ENCODE measurements at regions not wholly inside any gene's neighbourhood (a gene's known extent, or its start where the extent isn't known, plus 50 kb on each side); places are given as distances from the start of the nearest gene placed in this dataset.

DNA sequence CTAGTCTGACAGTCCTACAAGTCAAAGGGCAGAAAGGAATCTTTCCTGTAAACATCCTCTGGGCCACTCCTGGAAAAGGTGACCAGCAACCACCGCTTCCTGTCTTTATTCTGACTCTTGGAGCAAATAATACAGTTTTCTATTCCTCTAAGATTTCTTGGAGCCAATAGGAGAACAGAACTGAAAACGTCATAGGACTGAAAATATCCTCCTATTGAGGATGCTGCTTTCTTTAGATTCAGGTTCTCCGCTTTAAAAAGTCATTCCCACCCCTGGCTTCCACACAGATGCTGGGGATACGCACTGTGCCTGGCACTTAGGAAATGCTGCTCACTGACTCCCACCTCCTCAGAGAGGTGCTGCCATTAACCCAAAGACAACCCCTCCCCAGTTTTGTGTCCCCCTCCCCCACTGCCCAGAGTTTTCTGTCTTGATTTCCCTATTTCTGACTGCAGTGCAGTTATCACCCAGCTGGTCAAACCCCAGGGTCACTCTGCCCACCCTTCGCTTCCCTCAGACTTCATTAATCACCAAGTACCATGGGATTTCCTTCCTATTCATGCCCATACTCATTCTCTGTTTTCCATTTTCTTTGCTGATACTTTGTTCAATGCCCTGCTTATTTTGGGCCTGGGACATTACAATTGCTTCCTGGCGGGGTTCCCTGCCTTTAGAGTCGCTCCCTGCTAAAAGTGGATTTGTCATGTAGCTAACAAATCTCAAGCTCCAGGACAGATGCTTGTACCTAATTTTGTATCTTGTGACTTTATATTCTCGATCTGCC lies 82.1 kb upstream of the ARHGAP29 start:
- H3K27ac ChIP-seq (ENCODE audit: extremely low read depth, low read depth, low read length): no peak overlapping the region
- POLR2A ChIA-PET: no interaction called here

GRCh38 chr1:94318505-94319030 lies 81.2 kb upstream of the ARHGAP29 start:
- Histone ChIP-seq H3K27ac (ENCODE audit: extremely low read depth, low read depth, low read length) (no peak overlapping the region), H3K4me3 (ENCODE audit: low read depth, low read length) (no peak overlapping the region), H3K36me3 (ENCODE audit: control insufficient read depth in 2 of 2, insufficient read depth in 1 of 2, low read length in 2 of 2) (no peaks in the 10 kb centered on the region), H3K9me3 (ENCODE audit: control insufficient read depth, insufficient read depth, low read depth, low read length) (no peaks in the 10 kb centered on the region), H3K4me1 (ENCODE audit: control insufficient read depth, insufficient read depth, low read length) (peaks cover 5% of the 10 kb centered on the region)
- POLR2A ChIA-PET: no interaction called here
- CTCF ChIA-PET: interaction anchor here (0.7 to 3.3 kb wide), 4 partner anchors 17 to 293 kb away, joined by 3 to 22 read pairs (median 4); no protein-coding TSS in a partner anchor
- TF ChIP-seq ZNF350 (tag by site-specific recombination; IDR thresholded peaks at IDR 0.05) (no peak), PATZ1 (tag by site-specific recombination; IDR thresholded peaks at IDR 0.05) (no peak), OVOL3 (tag by site-specific recombination; IDR thresholded peaks at IDR 0.05) (no peak), TSHZ1 (tag by site-specific recombination; IDR thresholded peaks at IDR 0.05; ENCODE audit: borderline replicate concordance) (no peak), ZBTB17 (tag by site-specific recombination; IDR thresholded peaks at IDR 0.05) (no peak), ZNF560 (tag by site-specific recombination; IDR thresholded peaks at IDR 0.05; ENCODE audit: borderline replicate concordance) (no peak), ZNF768 (tag by site-specific recombination; IDR thresholded peaks at IDR 0.05) (no peak), KLF7 (tag by site-specific recombination; IDR thresholded peaks at IDR 0.05; ENCODE audit: borderline replicate concordance) (no peak), ZXDB (tag by site-specific recombination; IDR thresholded peaks at IDR 0.05) (no peak), GLI4 (tag by site-specific recombination; IDR thresholded peaks at IDR 0.05) (no peak), HOXC10 (CRISPR knock-in tag; IDR thresholded peaks at IDR 0.05) (no peak), ZSCAN18 (tag by site-specific recombination; IDR thresholded peaks at IDR 0.05) (no peak)
- TF ChIP-seq, protein P1, sequence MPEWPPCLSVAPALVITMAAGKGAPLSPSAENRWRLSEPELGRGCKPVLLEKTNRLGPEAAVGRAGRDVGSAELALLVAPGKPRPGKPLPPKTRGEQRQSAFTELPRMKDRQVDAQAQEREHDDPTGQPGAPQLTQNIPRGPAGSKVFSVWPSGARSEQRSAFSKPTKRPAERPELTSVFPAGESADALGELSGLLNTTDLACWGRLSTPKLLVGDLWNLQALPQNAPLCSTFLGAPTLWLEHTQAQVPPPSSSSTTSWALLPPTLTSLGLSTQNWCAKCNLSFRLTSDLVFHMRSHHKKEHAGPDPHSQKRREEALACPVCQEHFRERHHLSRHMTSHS (tag by site-specific recombination; IDR thresholded peaks at IDR 0.05): no peak

More for the DNA sequence above, 82.1 kb upstream of the ARHGAP29 start:
- H3K4me3 ChIP-seq (ENCODE audit: low read depth, low read length): no peak overlapping the region
- H3K36me3 ChIP-seq (ENCODE audit: control insufficient read depth in 2 of 2, insufficient read depth in 1 of 2, low read length in 2 of 2): no peaks in the 10 kb centered on the region
- no peaks in the 10 kb centered on the region for H3K9me3 ChIP-seq (ENCODE audit: control insufficient read depth, insufficient read depth, low read depth, low read length)
- TF ChIP-seq MEIS1 (CRISPR knock-in tag; IDR thresholded peaks at IDR 0.05; ENCODE audit: borderline replicate concordance) (no peak), ZSCAN30 (tag by site-specific recombination; IDR thresholded peaks at IDR 0.05) (no peak), FEZF1 (tag by site-specific recombination; IDR thresholded peaks at IDR 0.05) (no peak), ZNF529 (tag by site-specific recombination; IDR thresholded peaks at IDR 0.05; ENCODE audit: insufficient replicate concordance) (no peak), BCL11B (tag by site-specific recombination; IDR thresholded peaks at IDR 0.05; ENCODE audit: low read depth) (no peak), ZSCAN4 (tag by site-specific recombination; IDR thresholded peaks at IDR 0.05) (no peak), GFI1B (tag by site-specific recombination; IDR thresholded peaks at IDR 0.05) (no peak), SALL2 (tag by site-specific recombination; IDR thresholded peaks at IDR 0.05; ENCODE audit: borderline replicate concordance) (no peak), TCF7L2 (IDR thresholded peaks at IDR 0.05; ENCODE audit: borderline replicate concordance, low read depth, low read length) (no peak), ZNF366 (tag by site-specific recombination; conservative IDR thresholded peaks at IDR 0.05) (no peak)
- TF ChIP-seq, protein P2, sequence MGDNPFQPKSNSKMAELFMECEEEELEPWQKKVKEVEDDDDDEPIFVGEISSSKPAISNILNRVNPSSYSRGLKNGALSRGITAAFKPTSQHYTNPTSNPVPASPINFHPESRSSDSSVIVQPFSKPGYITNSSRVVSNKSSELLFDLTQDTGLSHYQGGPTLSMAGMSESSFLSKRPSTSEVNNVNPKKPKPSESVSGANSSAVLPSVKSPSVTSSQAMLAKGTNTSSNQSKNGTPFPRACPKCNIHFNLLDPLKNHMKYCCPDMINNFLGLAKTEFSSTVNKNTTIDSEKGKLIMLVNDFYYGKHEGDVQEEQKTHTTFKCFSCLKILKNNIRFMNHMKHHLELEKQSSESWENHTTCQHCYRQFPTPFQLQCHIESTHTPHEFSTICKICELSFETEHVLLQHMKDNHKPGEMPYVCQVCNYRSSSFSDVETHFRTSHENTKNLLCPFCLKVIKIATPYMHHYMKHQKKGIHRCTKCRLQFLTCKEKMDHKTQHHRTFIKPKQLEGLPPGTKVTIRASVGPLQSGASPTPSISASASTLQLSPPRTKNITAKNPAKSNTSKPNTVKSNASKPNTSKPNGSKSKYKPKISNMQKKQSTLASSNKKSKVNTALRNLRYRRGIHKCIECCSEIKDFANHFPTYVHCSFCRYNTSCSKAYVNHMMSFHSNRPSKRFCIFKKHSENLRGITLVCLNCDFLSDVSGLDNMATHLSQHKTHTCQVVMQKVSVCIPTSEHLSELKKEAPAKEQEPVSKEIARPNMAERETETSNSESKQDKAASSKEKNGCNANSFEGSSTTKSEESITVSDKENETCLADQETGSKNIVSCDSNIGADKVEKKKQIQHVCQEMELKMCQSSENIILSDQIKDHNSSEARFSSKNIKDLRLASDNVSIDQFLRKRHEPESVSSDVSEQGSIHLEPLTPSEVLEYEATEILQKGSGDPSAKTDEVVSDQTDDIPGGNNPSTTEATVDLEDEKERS (tag by site-specific recombination; IDR thresholded peaks at IDR 0.05): no peak
- CTCF ChIA-PET: interaction anchor here (1.6 to 1.7 kb wide), 2 partner anchors 16 to 279 kb away, joined by 7 to 9 read pairs; no protein-coding TSS in a partner anchor
- peaks cover 11% of the 10 kb centered on the region for H3K4me1 ChIP-seq (ENCODE audit: control insufficient read depth, insufficient read depth, low read length)

Data from HEK293 (cell line).